GM23338 (cell line): ENCODE measurements at regions not wholly inside any gene's neighbourhood (a gene's known extent, or its start where the extent isn't known, plus 50 kb on each side); places are given as distances from the start of the nearest gene placed in this dataset.

Experiments
- ATAC-seq: fragments of 200-7000 bp; cut with Tn5 transposase; 3 replicates; pipeline ENCODE4 v1.9.1; 2020
- DNase-seq: peaks from one replicate; pipeline ENCODE4 v3.0.0-alpha.2; 2015; ENCODE audit warnings: low spot score
- H2AFZ ChIP-seq: fragments of 200-600 bp; sonication (generic); 2 replicates; pipeline ENCODE4 v1.8.0; 2016; ENCODE audit warnings: antibody characterized with exemption, mild to moderate bottlenecking, moderate library complexity
- H3F3A ChIP-seq: fragments of 200-600 bp; sonication (generic); replicated peaks from 2 replicates; pipeline ENCODE4 v1.8.0; 2017; ENCODE audit warnings: antibody characterized with exemption, mixed run types, low read depth
- H3K27ac ChIP-seq: fragments of 200-600 bp; sonication (generic); 2 replicates; pipeline ENCODE4 v1.6.1; 2016; ENCODE audit warnings: low read depth
- H3K27me3 ChIP-seq: fragments of 200-600 bp; sonication (generic); 2 replicates; pipeline ENCODE4 v1.8.0; 2016; ENCODE audit warnings: mild to moderate bottlenecking, mixed run types, moderate library complexity; ENCODE audit not compliant: insufficient read depth
- H3K36me3 ChIP-seq: fragments of 200-600 bp; sonication (generic); 2 replicates; pipeline ENCODE4 v1.8.0; 2016; ENCODE audit warnings: mild to moderate bottlenecking; ENCODE audit not compliant: insufficient read depth
- H3K4me1 ChIP-seq: fragments of 200-600 bp; sonication (generic); 2 replicates; pipeline ENCODE4 v1.8.0; 2016; ENCODE audit warnings: mild to moderate bottlenecking, moderate library complexity; ENCODE audit not compliant: insufficient read depth
- H3K4me2 ChIP-seq: fragments of 200-600 bp; sonication (generic); 2 replicates; pipeline ENCODE4 v1.7.1; 2017; ENCODE audit warnings: mixed run types
- H3K4me3 ChIP-seq: fragments of 200-600 bp; sonication (generic); 2 replicates; pipeline ENCODE4 v1.6.1; 2016; ENCODE audit warnings: mixed run types
- H3K79me2 ChIP-seq: fragments of 200-600 bp; sonication (generic); replicated peaks from 2 replicates; pipeline ENCODE4 v1.8.0; 2017; ENCODE audit warnings: mild to moderate bottlenecking; ENCODE audit not compliant: insufficient read depth
- H3K9me2 ChIP-seq: fragments of 200-600 bp; sonication (generic); 2 replicates; pipeline ENCODE4 v1.8.0; 2017; ENCODE audit not compliant: insufficient read depth
- H4K20me1 ChIP-seq: fragments of 200-600 bp; sonication (generic); replicated peaks from 2 replicates; pipeline ENCODE4 v1.8.0; 2017; ENCODE audit warnings: mild to moderate bottlenecking; ENCODE audit not compliant: insufficient read depth
- H3K27ac Mint-ChIP-seq: 2 replicates; pipeline ENCODE4 v1.8.0; 2020; ENCODE audit warnings: inconsistent platforms, mild to moderate bottlenecking, moderate library complexity, mixed read lengths
- H3K27me3 Mint-ChIP-seq: 3 replicates; pipeline ENCODE4 v1.8.0; 2022; ENCODE audit warnings: low read depth, mild to moderate bottlenecking, moderate library complexity, mixed read lengths, inconsistent platforms; ENCODE audit not compliant: insufficient read depth, poor library complexity
- H3K36me3 Mint-ChIP-seq: 3 replicates; pipeline ENCODE4 v1.8.0; 2021; ENCODE audit warnings: low read depth, mild to moderate bottlenecking, inconsistent platforms, moderate library complexity, mixed read lengths
- H3K4me1 Mint-ChIP-seq: 3 replicates; pipeline ENCODE4 v1.8.0; 2020; ENCODE audit warnings: mild to moderate bottlenecking, inconsistent platforms, mixed read lengths
- H3K4me3 Mint-ChIP-seq: 3 replicates; pipeline ENCODE4 v1.8.0; 2021; ENCODE audit warnings: moderate library complexity, mild to moderate bottlenecking, inconsistent platforms, mixed read lengths
- H3K9me3 Mint-ChIP-seq: 3 replicates; pipeline ENCODE4 v1.8.0; 2020; ENCODE audit warnings: moderate library complexity, mild to moderate bottlenecking, inconsistent platforms, mixed read lengths
- POLR2AphosphoS5 ChIP-seq: IDR thresholded peaks from 2 replicates; pipeline ENCODE4 v1.6.1; 2016; ENCODE audit warnings: antibody characterized with exemption, low read depth
- TF ChIP-seq, protein P1 (sequence below): fragments of 250-450 bp; sonication (Bioruptor Pico); IDR thresholded peaks from 2 replicates; pipeline ENCODE4 v1.5.0; 2020; ENCODE audit warnings: mild to moderate bottlenecking, moderate library complexity
- TF ChIP-seq, protein P2 (sequence below): IDR thresholded peaks from 2 replicates; pipeline ENCODE4 v1.6.1; 2016; ENCODE audit warnings: antibody characterized with exemption

- Histone ChIP-seq H3K79me2 (no peaks in the 10 kb centered on the region), H4K20me1 (no peaks in the 10 kb centered on the region), H3K27ac (no peak overlapping the region), H3K36me3 (no peaks in the 10 kb centered on the region), H3F3A (no peaks in the 10 kb centered on the region), H3K4me1 (no peaks in the 10 kb centered on the region), H3K4me3 (no peak overlapping the region), H3K4me2 (no peak overlapping the region), H3K27me3 (no peaks in the 10 kb centered on the region), H3K9me2 (no peaks in the 10 kb centered on the region), H2AFZ (no peak overlapping the region)
- peaks cover 8% of the 10 kb centered on the region; the same call in 1 of the 3 replicates for H3K36me3 Mint-ChIP-seq
- H3K9me3 Mint-ChIP-seq: peaks cover 10% of the 10 kb centered on the region; the same call in 2 of the 3 replicates
- TF ChIP-seq, protein P1, sequence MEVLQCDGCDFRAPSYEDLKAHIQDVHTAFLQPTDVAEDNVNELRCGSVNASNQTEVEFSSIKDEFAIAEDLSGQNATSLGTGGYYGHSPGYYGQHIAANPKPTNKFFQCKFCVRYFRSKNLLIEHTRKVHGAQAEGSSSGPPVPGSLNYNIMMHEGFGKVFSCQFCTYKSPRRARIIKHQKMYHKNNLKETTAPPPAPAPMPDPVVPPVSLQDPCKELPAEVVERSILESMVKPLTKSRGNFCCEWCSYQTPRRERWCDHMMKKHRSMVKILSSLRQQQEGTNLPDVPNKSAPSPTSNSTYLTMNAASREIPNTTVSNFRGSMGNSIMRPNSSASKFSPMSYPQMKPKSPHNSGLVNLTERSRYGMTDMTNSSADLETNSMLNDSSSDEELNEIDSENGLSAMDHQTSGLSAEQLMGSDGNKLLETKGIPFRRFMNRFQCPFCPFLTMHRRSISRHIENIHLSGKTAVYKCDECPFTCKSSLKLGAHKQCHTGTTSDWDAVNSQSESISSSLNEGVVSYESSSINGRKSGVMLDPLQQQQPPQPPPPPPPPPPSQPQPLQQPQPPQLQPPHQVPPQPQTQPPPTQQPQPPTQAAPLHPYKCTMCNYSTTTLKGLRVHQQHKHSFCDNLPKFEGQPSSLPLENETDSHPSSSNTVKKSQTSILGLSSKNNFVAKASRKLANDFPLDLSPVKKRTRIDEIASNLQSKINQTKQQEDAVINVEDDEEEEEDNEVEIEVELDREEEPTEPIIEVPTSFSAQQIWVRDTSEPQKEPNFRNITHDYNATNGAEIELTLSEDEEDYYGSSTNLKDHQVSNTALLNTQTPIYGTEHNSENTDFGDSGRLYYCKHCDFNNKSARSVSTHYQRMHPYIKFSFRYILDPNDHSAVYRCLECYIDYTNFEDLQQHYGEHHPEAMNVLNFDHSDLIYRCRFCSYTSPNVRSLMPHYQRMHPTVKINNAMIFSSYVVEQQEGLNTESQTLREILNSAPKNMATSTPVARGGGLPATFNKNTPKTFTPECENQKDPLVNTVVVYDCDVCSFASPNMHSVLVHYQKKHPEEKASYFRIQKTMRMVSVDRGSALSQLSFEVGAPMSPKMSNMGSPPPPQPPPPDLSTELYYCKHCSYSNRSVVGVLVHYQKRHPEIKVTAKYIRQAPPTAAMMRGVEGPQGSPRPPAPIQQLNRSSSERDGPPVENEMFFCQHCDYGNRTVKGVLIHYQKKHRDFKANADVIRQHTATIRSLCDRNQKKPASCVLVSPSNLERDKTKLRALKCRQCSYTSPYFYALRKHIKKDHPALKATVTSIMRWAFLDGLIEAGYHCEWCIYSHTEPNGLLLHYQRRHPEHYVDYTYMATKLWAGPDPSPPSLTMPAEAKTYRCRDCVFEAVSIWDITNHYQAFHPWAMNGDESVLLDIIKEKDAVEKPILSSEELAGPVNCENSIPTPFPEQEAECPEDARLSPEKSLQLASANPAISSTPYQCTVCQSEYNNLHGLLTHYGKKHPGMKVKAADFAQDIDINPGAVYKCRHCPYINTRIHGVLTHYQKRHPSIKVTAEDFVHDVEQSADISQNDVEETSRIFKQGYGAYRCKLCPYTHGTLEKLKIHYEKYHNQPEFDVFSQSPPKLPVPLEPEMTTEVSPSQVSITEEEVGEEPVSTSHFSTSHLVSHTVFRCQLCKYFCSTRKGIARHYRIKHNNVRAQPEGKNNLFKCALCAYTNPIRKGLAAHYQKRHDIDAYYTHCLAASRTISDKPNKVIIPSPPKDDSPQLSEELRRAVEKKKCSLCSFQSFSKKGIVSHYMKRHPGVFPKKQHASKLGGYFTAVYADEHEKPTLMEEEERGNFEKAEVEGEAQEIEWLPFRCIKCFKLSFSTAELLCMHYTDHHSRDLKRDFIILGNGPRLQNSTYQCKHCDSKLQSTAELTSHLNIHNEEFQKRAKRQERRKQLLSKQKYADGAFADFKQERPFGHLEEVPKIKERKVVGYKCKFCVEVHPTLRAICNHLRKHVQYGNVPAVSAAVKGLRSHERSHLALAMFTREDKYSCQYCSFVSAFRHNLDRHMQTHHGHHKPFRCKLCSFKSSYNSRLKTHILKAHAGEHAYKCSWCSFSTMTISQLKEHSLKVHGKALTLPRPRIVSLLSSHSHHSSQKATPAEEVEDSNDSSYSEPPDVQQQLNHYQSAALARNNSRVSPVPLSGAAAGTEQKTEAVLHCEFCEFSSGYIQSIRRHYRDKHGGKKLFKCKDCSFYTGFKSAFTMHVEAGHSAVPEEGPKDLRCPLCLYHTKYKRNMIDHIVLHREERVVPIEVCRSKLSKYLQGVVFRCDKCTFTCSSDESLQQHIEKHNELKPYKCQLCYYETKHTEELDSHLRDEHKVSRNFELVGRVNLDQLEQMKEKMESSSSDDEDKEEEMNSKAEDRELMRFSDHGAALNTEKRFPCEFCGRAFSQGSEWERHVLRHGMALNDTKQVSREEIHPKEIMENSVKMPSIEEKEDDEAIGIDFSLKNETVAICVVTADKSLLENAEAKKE: no peak
- TF ChIP-seq, protein P2, sequence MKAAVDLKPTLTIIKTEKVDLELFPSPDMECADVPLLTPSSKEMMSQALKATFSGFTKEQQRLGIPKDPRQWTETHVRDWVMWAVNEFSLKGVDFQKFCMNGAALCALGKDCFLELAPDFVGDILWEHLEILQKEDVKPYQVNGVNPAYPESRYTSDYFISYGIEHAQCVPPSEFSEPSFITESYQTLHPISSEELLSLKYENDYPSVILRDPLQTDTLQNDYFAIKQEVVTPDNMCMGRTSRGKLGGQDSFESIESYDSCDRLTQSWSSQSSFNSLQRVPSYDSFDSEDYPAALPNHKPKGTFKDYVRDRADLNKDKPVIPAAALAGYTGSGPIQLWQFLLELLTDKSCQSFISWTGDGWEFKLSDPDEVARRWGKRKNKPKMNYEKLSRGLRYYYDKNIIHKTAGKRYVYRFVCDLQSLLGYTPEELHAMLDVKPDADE: no peak
- no peak for TF ChIP-seq POLR2AphosphoS5
- H3K4me1 Mint-ChIP-seq: peaks cover 7% of the 10 kb centered on the region; the same call in 2 of the 3 replicates
- no peak overlapping the region for H3K27ac Mint-ChIP-seq
- DNase-seq: no peak
- no peak overlapping the region for H3K4me3 Mint-ChIP-seq
- peak; percentile 30; the same call in 2 of the 3 replicates for ATAC-seq
- H3K27me3 Mint-ChIP-seq: peaks cover 1% of the 10 kb centered on the region
Observed at GRCh38 chr5:109487753-109488420, 78.1 kb upstream of the PJA2 start.
